Fibroblast of upper back skin (primary cell): ENCODE measurements at regions not wholly inside any gene's neighbourhood (a gene's known extent, or its start where the extent isn't known, plus 50 kb on each side); places are given as distances from the start of the nearest gene placed in this dataset.

ENCODE experiments used
- DNase-seq: peaks from one replicate; pipeline ENCODE4 v3.0.0-alpha.2; 2013

GRCh38 chr18:78884502-78884901 is 95.1 kb upstream of the SALL3 start:
- no peak for DNase-seq

GRCh38 chr18:78889250-78889649 is 90.4 kb upstream of the SALL3 start:
- no peak for DNase-seq

DNA sequence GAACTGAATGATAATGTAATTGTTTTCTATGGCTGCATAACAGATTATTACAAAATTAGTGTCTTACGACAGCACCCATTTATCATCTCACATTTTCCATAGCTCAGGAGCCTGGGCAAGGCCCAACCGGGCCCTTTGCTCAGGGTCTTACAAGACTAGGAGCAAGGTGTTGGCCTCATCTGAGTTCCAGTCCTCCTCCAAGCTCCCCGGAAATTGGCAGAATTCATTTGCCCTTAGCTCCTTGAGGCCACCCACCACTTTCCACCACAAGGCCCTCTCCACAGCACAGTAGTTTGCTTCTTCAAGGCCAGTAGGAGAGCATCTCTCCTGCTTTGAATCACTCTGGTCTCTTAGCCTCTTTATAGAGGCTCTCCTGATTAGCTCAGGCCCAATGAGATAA is 89.2 kb upstream of the SALL3 start:
- DNase-seq: no peak

- DNase-seq: no peak
Measured at GRCh38 chr18:78891185-78891762, 88.3 kb upstream of the SALL3 start.

- no peak for DNase-seq
Measured at GRCh38 chr18:78892177-78892576, 87.4 kb upstream of the SALL3 start.

GRCh38 chr18:78892721-78893120 is 86.9 kb upstream of the SALL3 start:
- DNase-seq: no peak

- DNase-seq: no peak
Measured at GRCh38 chr18:78893281-78894032, 86.2 kb upstream of the SALL3 start.

DNA sequence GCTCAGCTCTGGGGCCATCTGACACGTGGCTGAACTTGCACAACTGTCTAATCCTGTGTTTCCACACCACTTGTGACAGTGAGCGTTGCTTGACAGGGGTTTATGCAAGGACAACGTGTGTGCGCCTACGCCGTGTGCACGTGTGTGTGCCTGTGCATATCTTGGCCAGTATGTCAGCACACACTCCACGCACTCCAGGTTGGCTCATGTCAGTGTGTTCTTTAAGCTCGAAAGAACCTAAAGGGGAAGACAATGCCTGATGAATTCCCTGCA is 85.6 kb upstream of the SALL3 start:
- DNase-seq: no peak

GRCh38 chr18:78895207-78896001 is 84.2 kb upstream of the SALL3 start:
- DNase-seq: no peak

DNA sequence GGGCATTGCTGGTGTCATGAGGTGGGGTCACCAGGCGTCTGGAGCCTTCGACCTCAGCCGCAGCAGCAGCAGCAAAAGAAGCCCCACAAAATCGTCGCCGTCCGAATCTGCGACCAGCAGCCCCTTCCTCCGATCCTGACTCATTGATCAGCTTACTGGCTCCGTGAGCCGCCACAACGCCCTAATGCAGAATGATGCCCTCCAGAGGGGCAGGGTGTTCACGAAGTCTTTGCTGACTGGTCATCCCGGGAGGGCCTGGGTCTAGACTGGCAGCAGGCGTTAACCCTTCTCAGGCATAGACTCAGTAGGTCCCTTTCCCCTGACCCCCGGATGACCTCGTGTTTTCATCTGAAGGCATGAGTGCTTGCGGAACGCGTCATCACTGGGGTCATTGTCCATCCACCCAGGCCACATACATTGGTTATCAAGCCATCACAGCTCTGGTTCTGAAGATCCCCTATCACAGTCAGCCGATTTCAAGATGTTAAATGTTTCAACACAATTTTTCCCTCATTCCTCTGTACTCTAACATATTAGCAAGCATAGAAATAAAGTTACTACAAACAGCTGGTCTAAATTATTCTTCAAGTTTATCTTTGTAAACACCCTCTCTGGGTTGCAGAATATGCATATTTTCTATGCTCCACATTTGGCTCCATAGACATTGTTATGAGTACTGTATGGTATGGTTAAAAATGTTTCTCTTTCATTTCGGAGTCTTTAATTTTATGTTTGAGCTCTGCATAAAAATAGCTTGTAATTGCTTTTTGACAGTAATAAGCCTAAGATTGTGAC is 83.3 kb upstream of the SALL3 start:
- no peak for DNase-seq

GRCh38 chr18:78898066-78898465 is 81.6 kb upstream of the SALL3 start:
- DNase-seq: no peak

- no peak for DNase-seq
Measured at GRCh38 chr18:78898635-78899034, 81.0 kb upstream of the SALL3 start.

GRCh38 chr18:78899241-78899640 is 80.4 kb upstream of the SALL3 start:
- no peak for DNase-seq

DNA sequence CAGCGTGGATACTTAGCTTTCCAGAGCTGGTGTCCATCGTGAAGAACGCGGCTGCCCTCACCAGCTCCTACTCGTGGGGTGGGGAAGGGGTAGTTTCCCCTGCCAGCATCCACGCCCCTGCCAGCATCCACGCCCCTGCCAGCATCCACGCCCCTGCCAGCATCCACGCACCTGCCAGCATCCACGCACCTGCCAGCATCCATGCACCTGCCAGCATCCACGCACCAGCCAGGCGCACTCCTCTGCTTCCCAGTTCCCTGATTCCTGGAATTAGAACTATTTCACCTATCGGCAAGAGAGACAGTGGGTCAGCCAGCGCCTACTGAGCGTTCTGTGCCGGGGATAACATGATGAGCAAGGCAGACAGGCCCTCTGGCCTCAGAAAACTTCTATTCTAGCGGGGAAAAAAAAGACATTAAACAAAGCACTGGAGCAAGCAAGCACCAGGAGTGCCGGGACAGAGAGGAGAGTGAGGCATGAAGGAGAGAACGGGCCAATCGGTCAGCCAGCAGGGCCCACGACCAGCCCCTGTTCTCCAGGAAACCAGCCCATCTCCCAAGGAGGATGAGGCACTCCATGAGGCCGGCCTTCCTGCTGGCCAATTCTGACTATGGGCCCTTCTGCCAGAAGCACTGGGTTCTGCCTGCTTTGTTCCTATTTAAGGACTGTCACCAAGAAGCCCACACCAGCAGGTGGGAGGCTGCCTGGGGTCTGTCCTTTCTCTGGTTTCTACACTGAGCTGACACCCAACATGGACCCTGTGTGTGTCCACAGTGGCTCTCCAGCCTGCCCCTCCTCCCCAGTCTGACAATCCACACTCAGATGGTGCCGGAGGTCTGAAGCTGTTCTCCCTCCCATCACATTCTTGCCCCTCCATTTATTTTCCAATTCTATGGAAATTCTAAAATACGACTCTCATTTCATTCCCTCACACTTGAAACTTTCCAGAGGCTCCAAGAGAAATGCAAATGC is 78.4 kb upstream of the SALL3 start:
- no peak for DNase-seq

DNA sequence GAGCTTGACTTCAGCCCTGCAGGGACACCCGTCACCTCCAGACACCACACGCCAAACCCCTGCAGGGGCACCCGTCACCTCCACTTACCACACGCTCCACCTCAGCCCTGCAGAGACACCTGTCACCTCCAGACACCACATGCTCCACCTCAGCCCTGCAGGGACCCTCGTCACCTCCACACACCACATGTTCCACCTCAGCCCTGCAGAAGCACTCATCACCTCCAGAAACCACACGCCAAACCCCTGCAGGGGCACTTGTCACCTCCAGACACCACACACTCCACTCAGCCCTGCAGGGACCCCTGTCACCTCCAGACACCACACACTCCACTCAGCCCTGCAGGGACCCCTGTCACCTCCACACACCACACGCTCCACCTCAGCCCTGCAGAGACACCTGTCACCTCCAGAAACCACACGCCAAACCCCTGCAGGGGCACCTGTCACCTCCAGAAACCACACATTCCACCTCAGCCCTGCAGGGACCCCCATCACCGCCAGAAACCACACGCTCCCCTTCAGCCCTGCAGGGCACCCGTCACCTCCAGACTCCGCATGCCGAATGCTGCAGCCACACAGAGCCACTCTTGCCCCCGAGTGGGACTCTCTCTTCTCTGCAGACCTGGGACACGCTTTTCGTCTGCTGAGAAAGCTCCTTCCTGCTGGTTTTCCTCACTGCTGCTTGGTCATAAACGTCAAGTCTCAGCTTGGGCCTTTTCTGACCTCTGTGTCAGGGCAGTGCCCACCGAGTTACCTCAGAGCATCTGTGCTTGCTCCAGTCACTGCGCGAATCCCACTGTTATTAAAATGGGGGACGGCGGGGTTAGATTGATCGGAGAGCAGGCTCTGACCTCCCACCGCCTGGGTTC is 77.5 kb upstream of the SALL3 start:
- DNase-seq: no peak

GRCh38 chr18:78902795-78903435 is 76.7 kb upstream of the SALL3 start:
- DNase-seq: no peak

DNA sequence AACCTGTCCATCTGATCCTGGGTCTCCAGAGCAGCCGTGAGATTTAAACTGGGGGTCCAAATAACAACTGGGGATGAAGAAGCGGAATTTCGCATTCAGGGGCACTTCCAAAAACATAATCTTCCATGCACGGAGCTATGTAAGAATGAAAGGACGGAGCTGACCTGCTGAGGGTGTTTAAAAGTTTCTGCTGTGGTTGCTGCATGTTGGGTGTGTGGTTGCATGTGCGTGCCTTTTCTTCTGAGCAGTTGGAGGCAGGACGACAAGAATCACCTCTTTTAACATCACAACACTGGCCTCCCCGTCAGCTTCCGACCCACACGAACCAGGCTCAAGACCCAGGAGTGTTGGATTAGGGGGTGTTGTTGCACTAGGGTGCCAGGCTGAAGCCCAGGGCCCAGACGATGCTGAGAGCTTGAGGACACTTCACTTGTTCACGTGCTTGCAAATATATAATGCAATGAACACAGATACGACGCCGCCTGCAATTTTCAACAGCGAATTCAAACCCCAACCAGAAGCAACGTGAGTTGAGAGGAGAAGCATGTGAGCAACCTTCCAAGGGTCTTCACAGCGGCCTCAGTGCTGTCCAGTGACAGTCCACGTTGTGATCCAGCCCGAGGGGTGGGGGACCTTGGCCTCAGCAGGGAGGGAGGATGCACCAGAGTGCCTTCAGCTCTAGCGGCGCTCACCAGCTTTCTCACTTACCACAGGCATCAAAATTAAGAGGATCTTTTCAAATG is 76.0 kb upstream of the SALL3 start:
- no peak for DNase-seq

GRCh38 chr18:78904179-78904531 is 75.5 kb upstream of the SALL3 start:
- DNase-seq: no peak

GRCh38 chr18:78905334-78905733 is 74.3 kb upstream of the SALL3 start:
- DNase-seq: no peak

DNA sequence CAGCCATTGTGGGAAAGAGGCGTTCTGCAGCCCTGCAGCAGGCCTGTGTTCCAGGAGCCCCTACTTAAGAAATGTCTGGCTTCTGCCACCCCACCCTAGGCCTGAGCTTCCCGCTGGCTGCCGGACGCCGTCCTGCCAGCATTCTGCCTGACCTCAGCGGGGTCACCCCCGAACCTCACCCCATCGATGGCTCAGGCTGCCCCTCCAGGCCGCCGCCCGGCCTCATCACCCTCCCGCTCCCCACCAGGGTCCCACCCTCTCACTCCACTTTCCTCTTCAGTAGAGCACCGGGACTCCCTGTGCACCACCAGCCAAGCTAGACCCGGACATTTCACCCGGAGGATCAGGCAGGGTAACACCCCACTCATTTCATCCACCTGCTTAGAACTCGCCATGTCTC is 73.6 kb upstream of the SALL3 start:
- DNase-seq: no peak
